IMR-90 (cell line): ENCODE measurements at regions not wholly inside any gene's neighbourhood (a gene's known extent, or its start where the extent isn't known, plus 50 kb on each side); places are given as distances from the start of the nearest gene placed in this dataset.

Experiments
- ATAC-seq: fragments of 200-7000 bp; cut with Tn5 transposase; 2 replicates; pipeline ENCODE4 v1.9.1; 2020; ENCODE audit warnings: low read depth, mild to moderate bottlenecking, moderate library complexity
- BruUV-seq: library from RNA; stranded (reverse); fragments of 400-500 nt; replicated peaks from 2 replicates; lab custom pipeline; 2021; lab: Mats Ljungman, UMichigan
- CTCF ChIA-PET: fragments of 300-600 bp; formaldehyde crosslinking; extraction: SDS; loops from one replicate; lab custom pipeline; 2021; ENCODE audit warnings: antibody characterized with exemption; lab: Yijun Ruan, JAX
- POLR2A ChIA-PET: fragments of 300-600 bp; sonication (Branson Sonifier 250); formaldehyde crosslinking; loops from one replicate; lab custom pipeline; 2022; ENCODE audit warnings: antibody characterized with exemption; ENCODE audit not compliant: unreplicated experiment; lab: Charles Lee
- DNase-seq: peaks from one replicate; pipeline ENCODE4 v3.0.0; 2013
- H2AFZ ChIP-seq: replicated peaks from 2 replicates; pipeline ENCODE3; 2013; ENCODE audit warnings: low read length, mild to moderate bottlenecking; ENCODE audit not compliant: poor library complexity
- H2AK5ac ChIP-seq: 2 replicates; pipeline ENCODE4 v1.6.1; 2013; ENCODE audit warnings: low read depth, low read length, inconsistent platforms
- H2AK9ac ChIP-seq: replicated peaks from 2 replicates; pipeline ENCODE3; 2013; ENCODE audit warnings: mild to moderate bottlenecking, low read depth, low read length, moderate library complexity; ENCODE audit not compliant: poor library complexity
- H2BK120ac ChIP-seq: 2 replicates; pipeline ENCODE4 v1.6.1; 2013; ENCODE audit warnings: low read depth, low read length, inconsistent platforms
- H2BK15ac ChIP-seq: 3 replicates; pipeline ENCODE4 v1.6.1; 2013; ENCODE audit warnings: low read depth, low read length, inconsistent platforms
- H2BK20ac ChIP-seq: 2 replicates; pipeline ENCODE4 v1.6.1; 2013; ENCODE audit warnings: low read depth, mild to moderate bottlenecking, inconsistent platforms, low read length, moderate library complexity
- H2BK5ac ChIP-seq: 2 replicates; pipeline ENCODE4 v1.6.1; 2013; ENCODE audit warnings: mild to moderate bottlenecking, low read depth, low read length, inconsistent platforms; ENCODE audit not compliant: poor library complexity, severe bottlenecking
- H3K14ac ChIP-seq: replicated peaks from 2 replicates; pipeline ENCODE4 v1.6.1; 2013; ENCODE audit warnings: low read depth, low read length, inconsistent platforms
- H3K18ac ChIP-seq: 2 replicates; pipeline ENCODE4 v1.6.1; 2013; ENCODE audit warnings: low read depth, low read length, control low read depth
- H3K23ac ChIP-seq: 2 replicates; pipeline ENCODE4 v1.6.1; 2013; ENCODE audit warnings: low read depth, low read length, inconsistent platforms
- H3K27ac ChIP-seq: 2 replicates; pipeline ENCODE4 v1.5.1; 2013; ENCODE audit warnings: mild to moderate bottlenecking, control low read depth, low read length; ENCODE audit not compliant: insufficient read depth
- H3K27me3 ChIP-seq: 2 replicates; pipeline ENCODE4 v1.6.1; 2013; ENCODE audit warnings: low read length; ENCODE audit not compliant: control insufficient read depth, insufficient read depth
- H3K36me3 ChIP-seq: 2 replicates; pipeline ENCODE4 v1.6.1; 2013; ENCODE audit warnings: low read length, mixed read lengths; ENCODE audit not compliant: control insufficient read depth, insufficient read depth
- H3K4ac ChIP-seq: 2 replicates; pipeline ENCODE4 v1.6.1; 2013; ENCODE audit warnings: low read depth, low read length, inconsistent platforms
- H3K4me1 ChIP-seq: 2 replicates; pipeline ENCODE4 v1.6.1; 2013; ENCODE audit warnings: low read length, mixed read lengths; ENCODE audit not compliant: control insufficient read depth, insufficient read depth
- H3K4me2 ChIP-seq: 2 replicates; pipeline ENCODE4 v1.6.1; 2013; ENCODE audit warnings: low read depth, mild to moderate bottlenecking, control low read depth, low read length, moderate library complexity
- H3K4me3 ChIP-seq: 2 replicates; pipeline ENCODE4 v1.5.1; 2013; ENCODE audit warnings: low read depth, mild to moderate bottlenecking, control low read depth, low read length, moderate library complexity; ENCODE audit not compliant: insufficient read depth
- H3K56ac ChIP-seq: 2 replicates; pipeline ENCODE4 v1.6.1; 2013; ENCODE audit warnings: low read length, inconsistent platforms; ENCODE audit not compliant: insufficient read depth; ENCODE audit errors: extremely low read depth
- H3K79me1 ChIP-seq, 2 experiments: 2 replicates each; pipeline ENCODE4 v1.6.1; 2013; ENCODE audit warnings: low read length in 2 of 2, inconsistent platforms in 1 of 2, low read depth in 1 of 2
- H3K9ac ChIP-seq: 2 replicates; pipeline ENCODE4 v1.6.1; 2013; ENCODE audit warnings: low read depth, low read length, control low read depth
- H3K9me1 ChIP-seq: 2 replicates; pipeline ENCODE4 v1.6.1; 2013; ENCODE audit warnings: low read length, inconsistent platforms; ENCODE audit not compliant: insufficient read depth
- H3K9me3 ChIP-seq: 2 replicates; pipeline ENCODE4 v1.6.1; 2013; ENCODE audit warnings: low read length; ENCODE audit not compliant: control insufficient read depth, insufficient read depth
- H4K20me1 ChIP-seq: 2 replicates; pipeline ENCODE4 v1.6.1; 2013; ENCODE audit warnings: low read length, inconsistent platforms; ENCODE audit not compliant: insufficient read depth
- H4K5ac ChIP-seq: 2 replicates; pipeline ENCODE4 v1.6.1; 2013; ENCODE audit warnings: mild to moderate bottlenecking, low read depth, low read length, control low read depth
- H4K8ac ChIP-seq, 2 experiments: 2 replicates each; pipeline ENCODE4 v1.6.1; 2013; ENCODE audit warnings: low read depth in 2 of 2, low read length in 2 of 2, control low read depth in 1 of 2, inconsistent platforms in 1 of 2
- H4K91ac ChIP-seq: 2 replicates; pipeline ENCODE4 v1.6.1; 2013; ENCODE audit warnings: low read depth, low read length, inconsistent platforms; ENCODE audit not compliant: insufficient read depth
- BHLHE40 ChIP-seq: fragments of 150-350 bp; IDR thresholded peaks from 2 replicates; pipeline ENCODE4 v1.6.1; 2016; ENCODE audit warnings: mild to moderate bottlenecking, low read depth, low read length
- CEBPB ChIP-seq: IDR thresholded peaks from 2 replicates; pipeline ENCODE4 v1.6.1; 2012; ENCODE audit warnings: low read depth, low read length, improper control_type of control experiment
- CHD1 ChIP-seq: IDR thresholded peaks from 2 replicates; pipeline ENCODE4 v1.6.1; 2012; ENCODE audit warnings: low read depth, low read length, improper control_type of control experiment
- ELK1 ChIP-seq: fragments of 150-350 bp; IDR thresholded peaks from 2 replicates; pipeline ENCODE4 v1.6.1; 2016; ENCODE audit warnings: low read depth, mild to moderate bottlenecking, low read length, moderate library complexity, borderline replicate concordance
- MAZ ChIP-seq: IDR thresholded peaks from 2 replicates; pipeline ENCODE4 v1.6.1; 2012; ENCODE audit warnings: low read depth, mild to moderate bottlenecking, low read length, improper control_type of control experiment, moderate library complexity, borderline replicate concordance
- NFE2L2 ChIP-seq: fragments of 150-350 bp; IDR thresholded peaks from 2 replicates; pipeline ENCODE4 v1.6.1; 2016; ENCODE audit warnings: low read depth, mild to moderate bottlenecking, low read length
- RCOR1 ChIP-seq: IDR thresholded peaks from 2 replicates; pipeline ENCODE4 v1.6.1; 2012; ENCODE audit warnings: mild to moderate bottlenecking, low read length, improper control_type of control experiment; ENCODE audit not compliant: insufficient replicate concordance
- RFX5 ChIP-seq: IDR thresholded peaks from 2 replicates; pipeline ENCODE4 v1.8.0; 2012; ENCODE audit warnings: low read depth, mild to moderate bottlenecking, low read length, moderate library complexity
- SMC3 ChIP-seq: fragments of 150-350 bp; IDR thresholded peaks from 2 replicates; pipeline ENCODE4 v1.6.1; 2016; ENCODE audit warnings: low read depth, mild to moderate bottlenecking, antibody characterized with exemption, low read length, moderate library complexity
- WGBS, 2 experiments: methylation state at CpG; one replicate each; pipeline versions ENCODE4 v1.1.5 to v1.1.7; 2013; ENCODE audit warnings: missing lambda C conversion rate in 2 of 2; ENCODE audit not compliant: insufficient read length in 1 of 2; ENCODE audit errors: extremely low coverage in 2 of 2; 5-methylcytosine and 5-hydroxymethylcytosine counted together
- dilution Hi-C: fragments of 300-500 bp; cut with HindIII; formaldehyde crosslinking; loops from one replicate; pipeline ENCODE4 v1.14.3; 2018; ENCODE audit warnings: low sequenced_read_pairs; ENCODE audit not compliant: unreplicated experiment
- in situ Hi-C: fragments of 300-500 bp; cut with MboI; formaldehyde crosslinking; loops from 3 replicates; pipeline ENCODE4 v1.14.3; 2019; ENCODE audit warnings: low sequenced_read_pairs, inconsistent platforms, mixed read lengths
- intact Hi-C: fragments of 100-400 bp; cut with micrococcal nuclease; formaldehyde crosslinking; loops from 2 replicates; pipeline ENCODE4 v1.10.0; 2022

- Histone ChIP-seq H4K5ac (no peak overlapping the region), H3K9ac (no peak overlapping the region), H4K8ac (no peak overlapping the region), H3K56ac (no peak overlapping the region), H3K27me3 (peaks cover 5% of the 10 kb centered on the region), H4K91ac (no peak overlapping the region), H2BK5ac (no peak overlapping the region), H3K9me3 (no peaks in the 10 kb centered on the region), H3K18ac (no peak overlapping the region), H2BK120ac (no peak overlapping the region), H3K14ac (no peak overlapping the region), H3K9me1 (no peaks in the 10 kb centered on the region), H3K4me2 (no peak overlapping the region), H2AFZ (no peak overlapping the region), H3K23ac (no peak overlapping the region), H3K79me1 (no peaks in the 10 kb centered on the region), H2BK15ac (no peak overlapping the region), H3K4me1 (no peaks in the 10 kb centered on the region), H2AK5ac (no peak overlapping the region), H4K20me1 (no peaks in the 10 kb centered on the region), H3K27ac (no peak overlapping the region), H2AK9ac (no peak overlapping the region), H3K36me3 (no peaks in the 10 kb centered on the region), H3K4ac (no peak overlapping the region), H2BK20ac (no peak overlapping the region), H3K4me3 (no peak overlapping the region)
- ChIA-PET POLR2A (no interaction called here), CTCF (interaction anchor here (1.3 kb wide), 1 partner anchor 9 kb away, joined by 6 read pairs; no protein-coding TSS in a partner anchor)
- no peak for ATAC-seq
- BruUV-seq, result no TSS peak
- no peak for DNase-seq
- in situ Hi-C loops (no loop called here), dilution Hi-C loops (no loop called here), intact Hi-C loops (no loop called here)
- 69% methylated on average over 6 of the region's 7 CpGs; no CpG with 5 or more reads in 1 of the 2 experiments for WGBS, 2 experiments
- TF ChIP-seq RCOR1 (no peak), RFX5 (no peak), CEBPB (no peak), ELK1 (no peak), NFE2L2 (no peak), BHLHE40 (no peak), CHD1 (no peak), SMC3 (no peak), MAZ (no peak)
Measured at GRCh38 chr12:114616081-114616480, 67.9 kb downstream of the TBX3 start.
